AG04450 (cell line): ENCODE measurements at regions not wholly inside any gene's neighbourhood (a gene's known extent, or its start where the extent isn't known, plus 50 kb on each side); places are given as distances from the start of the nearest gene placed in this dataset.

Experiments
- CTCF ChIA-PET: fragments of 300-600, 350-600 bp; formaldehyde crosslinking; extraction: SDS; loops from one replicate; lab custom pipeline; 2022; ENCODE audit warnings: antibody characterized with exemption, inconsistent platforms; lab: Charles Lee
- POLR2A ChIA-PET: fragments of 350-600 bp; formaldehyde crosslinking; extraction: SDS; loops from one replicate; lab custom pipeline; 2021; ENCODE audit warnings: antibody characterized with exemption, inconsistent platforms; lab: Yijun Ruan, JAX
- DNase-seq: peaks from one replicate; pipeline ENCODE4 v3.0.0-alpha.2; 2011; ENCODE audit warnings: low read depth, low spot score
- H3K27ac ChIP-seq: one replicate; pipeline ENCODE4 v1.5.1; 2012; ENCODE audit warnings: low read depth, low read length, control low read depth
- H3K27me3 ChIP-seq: one replicate; pipeline ENCODE4 v1.6.0; 2012; ENCODE audit warnings: low read length; ENCODE audit not compliant: control insufficient read depth, insufficient read depth
- H3K4me3 ChIP-seq: 2 replicates; pipeline ENCODE4 v1.5.1; 2011; ENCODE audit warnings: mild to moderate bottlenecking, low read depth, low read length, control low read depth
- H3K9me3 ChIP-seq: 2 replicates; pipeline ENCODE4 v1.5.1; 2012; ENCODE audit warnings: low read length; ENCODE audit not compliant: control insufficient read depth, insufficient read depth
- CTCF ChIP-seq: IDR thresholded peaks from 2 replicates; pipeline ENCODE4 v1.5.1; 2011; ENCODE audit warnings: low read depth, low read length, control low read depth, inconsistent platforms

GRCh38 chr6:106005013-106005412 lies 81.1 kb upstream of the PRDM1 start:
- TF ChIP-seq CTCF: no peak

GRCh38 chr6:106003268-106003987 lies 82.7 kb upstream of the PRDM1 start:
- Histone ChIP-seq H3K4me3 (no peak overlapping the region), H3K9me3 (no peaks in the 10 kb centered on the region), H3K27me3 (no peaks in the 10 kb centered on the region), H3K27ac (no peak overlapping the region)
- DNase-seq: no peak
- ChIA-PET POLR2A (no interaction called here), CTCF (interaction anchor here (0.6 to 0.9 kb wide), 2 partner anchors 73 to 220 kb away, joined by 4 to 7 read pairs; no protein-coding TSS in a partner anchor)
- TF ChIP-seq CTCF: no peak

More at GRCh38 chr6:106005013-106005412, 81.1 kb upstream of the PRDM1 start:
- no peak overlapping the region for H3K27ac ChIP-seq
- CTCF ChIA-PET: interaction anchor here (1.6 kb wide), 1 partner anchor 10 kb away, joined by 5 read pairs; no protein-coding TSS in a partner anchor
- H3K27me3 ChIP-seq: no peaks in the 10 kb centered on the region
- H3K4me3 ChIP-seq: no peak overlapping the region
- DNase-seq: no peak
- H3K9me3 ChIP-seq: no peaks in the 10 kb centered on the region
- POLR2A ChIA-PET: no interaction called here

DNA sequence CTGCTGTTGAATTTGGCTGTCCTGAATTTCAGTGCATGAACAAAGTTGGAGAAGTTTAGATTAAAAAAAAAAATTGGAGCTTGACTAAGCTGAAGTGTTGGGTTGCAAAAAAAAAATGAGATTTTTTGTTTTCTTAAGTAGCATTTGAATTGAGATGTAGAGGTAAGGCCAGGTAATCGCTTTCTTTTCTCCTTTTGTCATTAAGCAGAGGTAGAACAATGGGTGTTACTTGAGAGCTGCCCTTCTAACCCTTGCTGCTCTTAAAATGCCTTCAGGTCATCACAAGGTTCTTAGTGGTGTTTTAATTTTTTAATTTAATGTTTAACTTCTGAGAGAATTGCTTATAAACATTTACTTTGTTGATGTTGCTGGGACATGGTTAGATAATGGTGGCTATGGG lies 84.1 kb upstream of the PRDM1 start:
- CTCF ChIA-PET: interaction anchor here (0.6 to 1.1 kb wide), 3 partner anchors 15 to 570 kb away, joined by 3 to 4 read pairs (median 3); no protein-coding TSS in a partner anchor
- POLR2A ChIA-PET: no interaction called here

DNA sequence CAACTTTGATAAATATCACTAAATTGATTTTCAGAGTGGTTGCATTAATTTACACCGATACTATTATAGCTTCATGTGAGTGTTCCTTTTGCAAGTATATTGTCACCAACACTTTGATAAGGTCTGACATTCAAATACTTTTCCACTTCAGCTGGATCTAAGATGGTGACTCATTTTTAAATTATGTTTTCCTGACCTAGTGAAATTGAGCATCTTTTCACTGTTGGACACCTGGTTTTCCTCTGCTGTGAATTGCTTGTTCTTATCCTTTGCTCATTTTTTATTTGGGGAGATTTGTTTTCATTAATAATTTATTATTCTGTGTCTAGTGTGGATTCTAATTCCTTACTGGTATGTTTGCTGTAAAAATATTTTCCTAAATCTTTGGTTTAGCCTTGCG lies 85.2 kb upstream of the PRDM1 start:
- ChIA-PET POLR2A (no interaction called here), CTCF (no interaction called here)
- Histone ChIP-seq H3K4me3 (no peak overlapping the region), H3K27me3 (no peaks in the 10 kb centered on the region), H3K9me3 (no peaks in the 10 kb centered on the region), H3K27ac (no peak overlapping the region)
- no peak for TF ChIP-seq CTCF
- DNase-seq: no peak

More for the DNA sequence above, 84.1 kb upstream of the PRDM1 start:
- Histone ChIP-seq H3K27me3 (no peaks in the 10 kb centered on the region), H3K27ac (no peak overlapping the region), H3K4me3 (no peak overlapping the region), H3K9me3 (no peaks in the 10 kb centered on the region)
- no peak for TF ChIP-seq CTCF
- no peak for DNase-seq

DNA sequence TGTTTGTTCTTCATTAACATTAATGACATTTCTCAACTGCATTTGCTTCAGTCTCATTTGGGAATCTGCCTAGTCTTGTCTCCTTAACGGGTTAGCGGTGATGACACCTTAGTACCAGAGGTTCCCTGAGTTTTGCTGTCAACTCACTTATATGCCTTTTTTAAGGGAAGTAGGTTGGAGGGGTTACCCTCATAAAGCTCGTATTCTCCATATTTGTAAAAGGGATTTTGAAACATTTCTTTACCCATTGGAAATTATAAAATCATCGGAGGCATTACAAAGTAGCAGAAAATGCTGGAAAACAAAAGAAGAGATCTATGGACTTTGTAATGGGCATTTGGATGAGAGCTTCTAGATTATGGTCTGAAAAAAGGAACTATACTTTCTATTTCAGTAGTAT lies 88.7 kb upstream of the PRDM1 start:
- ChIA-PET CTCF (interaction anchor here (1.3 to 3.2 kb wide), 2 partner anchors 226 to 513 kb away, joined by 5 to 21 read pairs; no protein-coding TSS in a partner anchor), POLR2A (interaction anchor here (0.7 kb wide), 1 partner anchor 128 kb away, joined by 3 read pairs; no protein-coding TSS in a partner anchor)
- no peak overlapping the region for H3K4me3 ChIP-seq
- no peak for TF ChIP-seq CTCF
- no peaks in the 10 kb centered on the region for H3K9me3 ChIP-seq
- H3K27me3 ChIP-seq: no peaks in the 10 kb centered on the region
- no peak for DNase-seq
- no peak overlapping the region for H3K27ac ChIP-seq
